ENCODE measurements at regions not wholly inside any gene's neighbourhood (a gene's known extent, or its start where the extent isn't known, plus 50 kb on each side); places are given as distances from the start of the nearest gene placed in this dataset.

DNA sequence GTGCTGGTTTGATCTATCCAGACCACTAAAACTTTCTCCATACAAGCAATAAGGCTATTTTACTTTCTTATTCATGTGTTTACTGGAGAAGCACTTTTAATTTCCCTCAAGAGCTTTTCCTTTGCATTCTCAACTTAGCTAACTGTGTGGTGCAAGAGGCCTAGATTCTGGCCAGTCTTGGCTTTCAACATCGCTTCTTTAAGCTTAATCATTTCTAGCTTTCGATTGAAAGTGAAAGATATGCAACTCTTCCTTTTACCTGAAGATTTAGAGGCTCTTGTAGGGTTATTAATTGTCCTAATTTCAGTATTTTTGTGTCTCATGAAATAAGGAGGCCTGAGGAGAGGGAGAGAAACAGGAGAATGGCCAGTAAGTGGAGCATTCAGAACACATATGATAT is 234.8 kb upstream of the GADL1 start:
- no peak for TF ChIP-seq EZH2 (IDR thresholded peaks at IDR 0.05)
- TF ChIP-seq, protein P1, sequence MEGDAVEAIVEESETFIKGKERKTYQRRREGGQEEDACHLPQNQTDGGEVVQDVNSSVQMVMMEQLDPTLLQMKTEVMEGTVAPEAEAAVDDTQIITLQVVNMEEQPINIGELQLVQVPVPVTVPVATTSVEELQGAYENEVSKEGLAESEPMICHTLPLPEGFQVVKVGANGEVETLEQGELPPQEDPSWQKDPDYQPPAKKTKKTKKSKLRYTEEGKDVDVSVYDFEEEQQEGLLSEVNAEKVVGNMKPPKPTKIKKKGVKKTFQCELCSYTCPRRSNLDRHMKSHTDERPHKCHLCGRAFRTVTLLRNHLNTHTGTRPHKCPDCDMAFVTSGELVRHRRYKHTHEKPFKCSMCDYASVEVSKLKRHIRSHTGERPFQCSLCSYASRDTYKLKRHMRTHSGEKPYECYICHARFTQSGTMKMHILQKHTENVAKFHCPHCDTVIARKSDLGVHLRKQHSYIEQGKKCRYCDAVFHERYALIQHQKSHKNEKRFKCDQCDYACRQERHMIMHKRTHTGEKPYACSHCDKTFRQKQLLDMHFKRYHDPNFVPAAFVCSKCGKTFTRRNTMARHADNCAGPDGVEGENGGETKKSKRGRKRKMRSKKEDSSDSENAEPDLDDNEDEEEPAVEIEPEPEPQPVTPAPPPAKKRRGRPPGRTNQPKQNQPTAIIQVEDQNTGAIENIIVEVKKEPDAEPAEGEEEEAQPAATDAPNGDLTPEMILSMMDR (IDR thresholded peaks at IDR 0.05): no peak

All from neural progenitor cell (in vitro differentiated cells).